HEK293 (cell line): ENCODE measurements at regions not wholly inside any gene's neighbourhood (a gene's known extent, or its start where the extent isn't known, plus 50 kb on each side); places are given as distances from the start of the nearest gene placed in this dataset.

Experiments
- CTCF ChIA-PET: fragments of 350-600 bp; formaldehyde crosslinking; extraction: SDS; loops from one replicate; lab custom pipeline; 2021; ENCODE audit warnings: antibody characterized with exemption; lab: Yijun Ruan, JAX
- POLR2A ChIA-PET: fragments of 300-600 bp; formaldehyde crosslinking; extraction: SDS; loops from one replicate; lab custom pipeline; 2020; ENCODE audit warnings: antibody characterized with exemption, inconsistent platforms; lab: Yijun Ruan, JAX
- H3K27ac ChIP-seq: fragments of 200-500 bp; sonication (Bioruptor generic); 2 replicates; pipeline ENCODE4 v1.5.1; 2014; ENCODE audit warnings: low read depth, low read length, control low read depth, inconsistent platforms; ENCODE audit errors: extremely low read depth
- H3K36me3 ChIP-seq, 2 experiments: fragments of 200-500 bp in 1 of 2; sonication (Bioruptor generic) in 1 of 2; 1 replicate in 1 of 2; 2 replicates in 1 of 2; pipeline ENCODE4 v1.5.1; 2014 to 2017; ENCODE audit warnings: inconsistent platforms in 2 of 2, low read length in 2 of 2; ENCODE audit not compliant: control insufficient read depth in 2 of 2, insufficient read depth in 1 of 2
- H3K4me1 ChIP-seq: fragments of 200-500 bp; sonication (Bioruptor generic); 2 replicates; pipeline ENCODE4 v1.5.1; 2014; ENCODE audit warnings: mild to moderate bottlenecking, low read length, inconsistent platforms; ENCODE audit not compliant: control insufficient read depth, insufficient read depth
- H3K4me3 ChIP-seq: 2 replicates; pipeline ENCODE4 v1.5.1; 2011; ENCODE audit warnings: low read depth, mild to moderate bottlenecking, control low read depth, low read length, moderate library complexity
- H3K9me3 ChIP-seq: fragments of 200-500 bp; sonication (Bioruptor generic); 2 replicates; pipeline ENCODE4 v1.5.1; 2014; ENCODE audit warnings: low read depth, low read length, inconsistent platforms; ENCODE audit not compliant: control insufficient read depth, insufficient read depth
- GFI1B ChIP-seq: fragments of 450-650 bp; formaldehyde crosslinking; IDR thresholded peaks from 2 replicates; pipeline ENCODE4 v1.5.1; 2016; ENCODE audit warnings: missing biosample characterization, missing genetic modification characterization
- GLIS1 ChIP-seq: fragments of 450-650 bp; formaldehyde crosslinking; IDR thresholded peaks from 2 replicates; pipeline ENCODE4 v1.5.1; 2016; ENCODE audit warnings: missing biosample characterization, missing genetic modification characterization
- PRDM6 ChIP-seq: fragments of 450-650 bp; formaldehyde crosslinking; IDR thresholded peaks from 2 replicates; pipeline ENCODE4 v1.5.1; 2017; ENCODE audit warnings: missing biosample characterization, missing genetic modification characterization
- REST ChIP-seq: fragments of 450-650 bp; formaldehyde crosslinking; IDR thresholded peaks from 2 replicates; pipeline ENCODE4 v1.5.1; 2016; ENCODE audit warnings: missing biosample characterization, missing genetic modification characterization
- SP7 ChIP-seq: fragments of 450-650 bp; formaldehyde crosslinking; IDR thresholded peaks from 2 replicates; pipeline ENCODE4 v1.5.1; 2016; ENCODE audit warnings: missing biosample characterization, missing genetic modification characterization
- TRIM28 ChIP-seq: IDR thresholded peaks from 2 replicates; pipeline ENCODE4 v1.6.1; 2011; ENCODE audit warnings: low read length, control low read depth, borderline replicate concordance
- WT1 ChIP-seq: fragments of 450-650 bp; formaldehyde crosslinking; IDR thresholded peaks from 2 replicates; pipeline ENCODE4 v1.5.1; 2016; ENCODE audit warnings: missing biosample characterization, missing genetic modification characterization
- YY1 ChIP-seq: fragments of 450-650 bp; formaldehyde crosslinking; IDR thresholded peaks from 2 replicates; pipeline ENCODE4 v1.5.1; 2018; ENCODE audit warnings: missing biosample characterization, missing genetic modification characterization
- ZBTB21 ChIP-seq: fragments of 450-650 bp; formaldehyde crosslinking; IDR thresholded peaks from 2 replicates; pipeline ENCODE4 v1.5.1; 2017; ENCODE audit warnings: missing biosample characterization, missing genetic modification characterization
- ZBTB26 ChIP-seq: fragments of 450-650 bp; formaldehyde crosslinking; optimal IDR thresholded peaks from 2 replicates; pipeline ENCODE3; 2016; ENCODE audit warnings: missing biosample characterization, mild to moderate bottlenecking, missing genetic modification characterization
- ZBTB44 ChIP-seq: fragments of 450-650 bp; IDR thresholded peaks from 2 replicates; pipeline ENCODE4 v1.5.1; 2018; ENCODE audit warnings: missing biosample characterization, mild to moderate bottlenecking, missing genetic modification characterization
- ZNF366 ChIP-seq: fragments of 450-650 bp; formaldehyde crosslinking; conservative IDR thresholded peaks from 2 replicates; pipeline ENCODE4 v1.5.1; 2016; ENCODE audit warnings: missing biosample characterization, missing genetic modification characterization
- ZNF416 ChIP-seq: fragments of 450-650 bp; formaldehyde crosslinking; IDR thresholded peaks from 2 replicates; pipeline ENCODE4 v1.5.1; 2016; ENCODE audit warnings: missing biosample characterization, missing genetic modification characterization
- ZNF423 ChIP-seq: fragments of 450-650 bp; formaldehyde crosslinking; IDR thresholded peaks from 2 replicates; pipeline ENCODE4 v1.5.1; 2016; ENCODE audit warnings: missing biosample characterization, missing genetic modification characterization
- ZNF561 ChIP-seq: fragments of 450-650 bp; IDR thresholded peaks from 2 replicates; pipeline ENCODE4 v1.5.1; 2018; ENCODE audit warnings: missing biosample characterization, missing genetic modification characterization, borderline replicate concordance
- ZNF837 ChIP-seq: fragments of 450-650 bp; formaldehyde crosslinking; IDR thresholded peaks from 2 replicates; pipeline ENCODE4 v1.5.1; 2016; ENCODE audit warnings: missing biosample characterization, missing genetic modification characterization
- TF ChIP-seq, protein P1 (sequence below): fragments of 450-650 bp; formaldehyde crosslinking; IDR thresholded peaks from 2 replicates; pipeline ENCODE4 v1.5.1; 2016; ENCODE audit warnings: missing biosample characterization, missing genetic modification characterization, low read depth

DNA sequence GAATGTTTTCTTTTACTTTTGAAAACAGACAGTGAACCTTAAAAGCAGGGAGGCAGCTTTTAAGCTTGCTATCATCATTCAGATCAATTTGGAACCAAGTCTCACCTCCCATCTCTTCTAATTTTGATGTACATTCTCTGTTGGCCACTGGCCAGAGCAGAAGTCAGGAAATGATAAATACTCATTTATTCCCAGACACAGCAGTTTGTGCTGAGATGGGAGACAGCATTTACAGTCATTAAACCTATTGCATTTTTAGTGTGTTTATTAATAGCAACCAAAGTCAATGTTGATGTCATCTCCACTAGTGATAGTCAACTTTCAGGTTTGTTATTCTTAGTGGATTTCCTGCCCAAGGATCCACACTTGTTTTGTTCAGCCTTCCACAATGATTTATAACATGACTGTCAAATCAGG, 320.0 kb upstream of the ATP2B1 start:
- H3K27ac ChIP-seq: no peak overlapping the region
- ChIA-PET CTCF (interaction anchor here (0.7 kb wide), 1 partner anchor 375 kb away, joined by 3 read pairs; no protein-coding TSS in a partner anchor), POLR2A (no interaction called here)
- H3K9me3 ChIP-seq: no peaks in the 10 kb centered on the region
- H3K4me1 ChIP-seq: peaks cover 14% of the 10 kb centered on the region
- H3K36me3 ChIP-seq: no peaks in the 10 kb centered on the region
- no peak overlapping the region for H3K4me3 ChIP-seq
- 0 out of 2 replicates have a peak, but pooled peaks have one; percentile 23 for TF ChIP-seq ZNF561 (tag by site-specific recombination)
- TF ChIP-seq SP7 (tag by site-specific recombination): 0 out of 2 replicates have a peak, but pooled peaks have one; percentile 22
- TF ChIP-seq ZNF366 (tag by site-specific recombination): peak; percentile 31; the same call in 1 of the 2 replicates
- peak; percentile 64 for TF ChIP-seq PRDM6 (tag by site-specific recombination)
- TF ChIP-seq ZBTB21 (tag by site-specific recombination): no peak
- no peak for TF ChIP-seq ZNF416 (tag by site-specific recombination)
- peak; percentile 34 for TF ChIP-seq ZBTB44 (tag by site-specific recombination)
- no peak for TF ChIP-seq ZNF423
- TF ChIP-seq GLIS1 (tag by site-specific recombination): no peak
- TF ChIP-seq WT1 (tag by site-specific recombination): peak; percentile 44; the same call in 1 of the 2 replicates
- TF ChIP-seq TRIM28: 0 out of 2 replicates have a peak, but pooled peaks have one; percentile 12

DNA sequence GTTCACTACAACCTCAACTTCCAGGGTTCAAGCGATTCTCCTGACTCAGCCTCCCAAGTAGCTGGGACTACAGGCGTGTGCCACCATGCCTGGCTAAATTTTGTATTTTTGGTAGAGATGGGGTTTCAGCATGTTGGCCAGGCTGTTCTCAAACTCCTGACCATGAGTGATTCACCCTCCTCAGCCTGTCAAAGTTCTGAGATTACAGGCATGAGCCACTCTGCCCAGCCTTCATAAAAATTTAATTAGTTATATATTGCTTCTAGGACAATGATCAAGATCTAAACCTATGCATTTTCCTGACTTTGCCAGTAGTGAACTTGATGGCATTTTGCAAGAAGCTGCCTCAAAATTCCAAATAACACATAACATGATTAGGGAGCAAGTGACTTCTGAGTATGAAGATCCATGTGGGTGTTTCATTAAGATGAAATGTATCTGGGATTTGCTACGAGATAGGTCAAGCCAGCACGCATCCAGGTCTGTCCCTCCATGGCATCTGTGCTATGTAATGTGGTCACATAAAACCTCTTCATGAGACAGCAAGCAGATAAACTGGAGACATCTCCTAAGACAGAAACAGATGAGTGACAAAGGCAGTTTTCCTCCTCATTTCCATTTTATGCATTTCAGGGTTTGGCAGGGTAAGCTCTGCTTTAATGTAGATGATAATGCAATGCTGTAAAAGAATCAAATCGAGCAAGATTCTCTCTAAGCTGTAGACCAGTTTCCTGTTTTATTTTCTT, 319.4 kb upstream of the ATP2B1 start:
- TF ChIP-seq, protein P1, sequence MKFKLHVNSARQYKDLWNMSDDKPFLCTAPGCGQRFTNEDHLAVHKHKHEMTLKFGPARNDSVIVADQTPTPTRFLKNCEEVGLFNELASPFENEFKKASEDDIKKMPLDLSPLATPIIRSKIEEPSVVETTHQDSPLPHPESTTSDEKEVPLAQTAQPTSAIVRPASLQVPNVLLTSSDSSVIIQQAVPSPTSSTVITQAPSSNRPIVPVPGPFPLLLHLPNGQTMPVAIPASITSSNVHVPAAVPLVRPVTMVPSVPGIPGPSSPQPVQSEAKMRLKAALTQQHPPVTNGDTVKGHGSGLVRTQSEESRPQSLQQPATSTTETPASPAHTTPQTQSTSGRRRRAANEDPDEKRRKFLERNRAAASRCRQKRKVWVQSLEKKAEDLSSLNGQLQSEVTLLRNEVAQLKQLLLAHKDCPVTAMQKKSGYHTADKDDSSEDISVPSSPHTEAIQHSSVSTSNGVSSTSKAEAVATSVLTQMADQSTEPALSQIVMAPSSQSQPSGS (tag by site-specific recombination): no peak
- TF ChIP-seq GFI1B (tag by site-specific recombination) (no peak), ZBTB26 (tag by site-specific recombination) (no peak), REST (tag by site-specific recombination) (no peak), ZNF366 (tag by site-specific recombination) (no peak), ZNF837 (tag by site-specific recombination) (no peak), YY1 (tag by site-specific recombination) (no peak)
- Histone ChIP-seq H3K9me3 (no peaks in the 10 kb centered on the region), H3K4me3 (no peak overlapping the region), H3K4me1 (peaks cover 14% of the 10 kb centered on the region), H3K27ac (peak overlapping the region; percentile 50; the same call in 1 of the 2 replicates), H3K36me3 (no peaks in the 10 kb centered on the region)
- ChIA-PET CTCF (no interaction called here), POLR2A (no interaction called here)
